Fibroblast of peridontal ligament (primary cell): ENCODE measurements at regions not wholly inside any gene's neighbourhood (a gene's known extent, or its start where the extent isn't known, plus 50 kb on each side); places are given as distances from the start of the nearest gene placed in this dataset.
"Not testable (repeated sequence)": the region's sequence is repeated elsewhere in the genome, so short reads cannot be mapped to it uniquely, and the experiment has no call there.

Experiments
- DNase-seq: peaks from one replicate; pipeline ENCODE4 v3.0.0-alpha.2; 2010; ENCODE audit errors: extremely low read depth

GRCh38 chr1:191662746-191663145, 495.5 kb upstream of the RGS18 start:
- no peak for DNase-seq

- DNase-seq = no peak
Measured at GRCh38 chr1:191668525-191668924, 489.7 kb upstream of the RGS18 start.

- no peak for DNase-seq
Measured at GRCh38 chr1:191669629-191670028, 488.6 kb upstream of the RGS18 start.

GRCh38 chr1:191671236-191671635, 487.0 kb upstream of the RGS18 start:
- peak; percentile 40 for DNase-seq

- DNase-seq = peak; percentile 48
Measured at GRCh38 chr1:191674626-191675179, 483.6 kb upstream of the RGS18 start.

- peak; percentile 56 for DNase-seq
Measured at GRCh38 chr1:191675856-191676783, 482.1 kb upstream of the RGS18 start.

GRCh38 chr1:191685669-191686068, 472.6 kb upstream of the RGS18 start:
- no peak for DNase-seq

- no peak for DNase-seq
Measured at GRCh38 chr1:191687721-191688120, 470.5 kb upstream of the RGS18 start.

GRCh38 chr1:191690931-191691330, 467.3 kb upstream of the RGS18 start:
- no peak for DNase-seq

- DNase-seq = no peak
Measured at GRCh38 chr1:191693797-191694196, 464.5 kb upstream of the RGS18 start.

- DNase-seq = peak; percentile 87
Measured at GRCh38 chr1:191695865-191696264, 462.4 kb upstream of the RGS18 start.

- DNase-seq = peak; percentile 67
Measured at GRCh38 chr1:191696354-191696753, 461.9 kb upstream of the RGS18 start.

GRCh38 chr1:191697556-191697955, 460.7 kb upstream of the RGS18 start:
- no peak for DNase-seq

GRCh38 chr1:191698246-191698645, 460.0 kb upstream of the RGS18 start:
- no peak for DNase-seq

- DNase-seq = no peak
Measured at GRCh38 chr1:191699343-191699742, 458.9 kb upstream of the RGS18 start.

GRCh38 chr1:191700922-191701321, 457.3 kb upstream of the RGS18 start:
- DNase-seq = no peak

- no peak for DNase-seq
Measured at GRCh38 chr1:191702124-191702523, 456.1 kb upstream of the RGS18 start.

GRCh38 chr1:191707288-191707687, 451.0 kb upstream of the RGS18 start:
- DNase-seq = peak; percentile 83

- DNase-seq = no peak
Measured at GRCh38 chr1:191709215-191709614, 449.0 kb upstream of the RGS18 start.

GRCh38 chr1:191711961-191712360, 446.3 kb upstream of the RGS18 start:
- no peak for DNase-seq

- no peak for DNase-seq
Measured at GRCh38 chr1:191714845-191715244, 443.4 kb upstream of the RGS18 start.

GRCh38 chr1:191729742-191730141, 428.5 kb upstream of the RGS18 start:
- no peak for DNase-seq

GRCh38 chr1:191731608-191732302, 426.5 kb upstream of the RGS18 start:
- DNase-seq = not testable (repeated sequence)
